ENCODE measurements at regions not wholly inside any gene's neighbourhood (a gene's known extent, or its start where the extent isn't known, plus 50 kb on each side); places are given as distances from the start of the nearest gene placed in this dataset.

DNA sequence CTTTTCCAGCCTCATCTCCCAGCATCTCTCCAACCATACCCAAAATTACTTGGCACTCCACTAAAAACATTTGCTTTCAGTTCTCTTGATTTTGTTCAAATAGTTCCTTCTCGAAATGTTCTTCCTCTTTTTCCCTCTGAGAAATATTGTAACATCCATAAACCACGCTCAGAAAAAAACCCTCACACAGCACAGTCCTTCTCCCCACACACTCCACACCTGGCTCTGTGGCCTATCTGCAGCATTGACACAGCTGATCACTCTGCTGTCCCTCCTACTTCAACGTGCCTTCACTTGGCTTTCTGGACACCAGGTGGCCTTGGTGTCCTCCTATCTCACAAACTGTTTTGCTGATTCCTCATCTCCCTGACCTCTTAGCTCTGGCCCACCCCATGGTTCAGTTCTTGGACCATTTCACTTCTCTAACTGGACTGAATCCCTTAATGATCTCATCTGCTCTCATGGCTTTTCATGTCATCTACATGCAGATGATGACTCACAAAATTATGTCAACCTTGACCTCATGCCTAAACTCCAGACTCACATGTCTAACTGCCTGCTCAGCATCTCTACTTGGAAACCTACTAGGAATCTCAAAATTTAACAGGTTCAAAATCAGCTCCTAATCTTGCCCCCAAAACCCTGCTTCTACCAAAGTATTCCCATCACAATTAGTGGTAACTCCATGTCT lies 93.3 kb downstream of the TRIM42 start:
- Mint-ChIP-seq H3K4me3 (no peak overlapping the region), H3K36me3 (no peaks in the 10 kb centered on the region), H3K27me3 (ENCODE audit: low read depth in 2 of 2) (peaks cover 4 to 6% of the 10 kb centered on the region in 2 donors), H3K9me3 (peaks cover 0 to 2% of the 10 kb centered on the region in 2 donors), H3K4me1 (no peaks in the 10 kb centered on the region), H3K27ac (no peak overlapping the region)
- WGBS (ENCODE audit: insufficient coverage): 20% methylated on average over 3 of the region's 3 CpGs
- no peak for DNase-seq
- no peak for ATAC-seq
- no peaks in the 10 kb centered on the region for H3K27me3 ChIP-seq (ENCODE audit: control insufficient read depth, insufficient read depth, low read length)
- intact Hi-C loops (cut with micrococcal nuclease): no loop called here
- H3K36me3 ChIP-seq (ENCODE audit: control insufficient read depth, insufficient read depth, low read length): no peaks in the 10 kb centered on the region
- TF ChIP-seq, protein P1, sequence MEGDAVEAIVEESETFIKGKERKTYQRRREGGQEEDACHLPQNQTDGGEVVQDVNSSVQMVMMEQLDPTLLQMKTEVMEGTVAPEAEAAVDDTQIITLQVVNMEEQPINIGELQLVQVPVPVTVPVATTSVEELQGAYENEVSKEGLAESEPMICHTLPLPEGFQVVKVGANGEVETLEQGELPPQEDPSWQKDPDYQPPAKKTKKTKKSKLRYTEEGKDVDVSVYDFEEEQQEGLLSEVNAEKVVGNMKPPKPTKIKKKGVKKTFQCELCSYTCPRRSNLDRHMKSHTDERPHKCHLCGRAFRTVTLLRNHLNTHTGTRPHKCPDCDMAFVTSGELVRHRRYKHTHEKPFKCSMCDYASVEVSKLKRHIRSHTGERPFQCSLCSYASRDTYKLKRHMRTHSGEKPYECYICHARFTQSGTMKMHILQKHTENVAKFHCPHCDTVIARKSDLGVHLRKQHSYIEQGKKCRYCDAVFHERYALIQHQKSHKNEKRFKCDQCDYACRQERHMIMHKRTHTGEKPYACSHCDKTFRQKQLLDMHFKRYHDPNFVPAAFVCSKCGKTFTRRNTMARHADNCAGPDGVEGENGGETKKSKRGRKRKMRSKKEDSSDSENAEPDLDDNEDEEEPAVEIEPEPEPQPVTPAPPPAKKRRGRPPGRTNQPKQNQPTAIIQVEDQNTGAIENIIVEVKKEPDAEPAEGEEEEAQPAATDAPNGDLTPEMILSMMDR (IDR thresholded peaks at IDR 0.05): no peak
- H3K9me3 ChIP-seq (ENCODE audit: control insufficient read depth, insufficient read depth, low read length): peaks cover 2% of the 10 kb centered on the region
- no peak overlapping the region for H3K4me3 ChIP-seq (ENCODE audit: low read length)
- no peak overlapping the region for H3K27ac ChIP-seq (ENCODE audit: low read length)
- no peaks in the 10 kb centered on the region for H3K4me1 ChIP-seq (ENCODE audit: control insufficient read depth, insufficient read depth, low read length)

DNA sequence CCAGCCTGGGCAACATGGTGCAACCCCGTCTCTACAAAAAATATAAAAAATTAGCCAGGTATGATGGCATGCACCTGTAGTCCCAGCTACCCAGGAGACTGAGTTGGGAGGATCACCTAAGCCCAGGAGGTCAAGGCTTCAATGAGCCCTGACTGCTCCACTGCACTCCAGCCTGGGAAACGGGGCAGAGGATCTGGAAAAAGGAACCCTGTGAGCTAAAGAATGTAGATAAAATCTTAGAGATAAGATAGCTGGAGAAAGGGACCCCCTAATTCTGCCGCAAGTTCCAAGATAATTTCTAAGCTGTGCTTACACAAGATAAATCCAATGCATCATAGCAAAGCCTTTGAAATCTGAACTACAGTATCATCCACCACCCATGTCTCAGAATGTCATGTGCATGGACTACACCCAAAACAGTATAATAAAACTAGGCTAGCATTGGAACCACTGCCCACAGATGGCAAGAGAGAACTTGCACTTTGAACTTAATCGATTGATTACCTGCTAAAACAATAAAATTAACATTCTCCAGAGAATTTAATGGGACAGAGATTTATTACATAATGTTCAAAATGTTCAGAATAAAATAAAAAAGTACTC lies 99.9 kb downstream of the TRIM42 start:
- Histone ChIP-seq H3K27me3 (ENCODE audit: control insufficient read depth, insufficient read depth, low read length) (no peaks in the 10 kb centered on the region), H3K4me3 (ENCODE audit: low read length) (no peak overlapping the region), H3K4me1 (ENCODE audit: control insufficient read depth, insufficient read depth, low read length) (no peaks in the 10 kb centered on the region), H3K9me3 (ENCODE audit: control insufficient read depth, insufficient read depth, low read length) (peaks cover 2% of the 10 kb centered on the region), H3K36me3 (ENCODE audit: control insufficient read depth, insufficient read depth, low read length) (no peaks in the 10 kb centered on the region), H3K27ac (ENCODE audit: low read length) (no peak overlapping the region)
- H3K27me3 Mint-ChIP-seq (ENCODE audit: low read depth in 2 of 2): peaks cover 2 to 3% of the 10 kb centered on the region in 2 donors
- no peaks in the 10 kb centered on the region for H3K4me1 Mint-ChIP-seq
- ATAC-seq (no peak), DNase-seq (no peak)
- H3K9me3 Mint-ChIP-seq: peaks cover 6% of the 10 kb centered on the region in 2 donors
- 89% methylated on average over 4 of the region's 4 CpGs for WGBS (ENCODE audit: insufficient coverage)
- intact Hi-C loops (cut with micrococcal nuclease): no loop called here
- H3K4me3 Mint-ChIP-seq: no peak overlapping the region
- TF ChIP-seq, protein P1 (IDR thresholded peaks at IDR 0.05): no peak
- H3K27ac Mint-ChIP-seq: no peak overlapping the region
- H3K36me3 Mint-ChIP-seq: no peaks in the 10 kb centered on the region

DNA sequence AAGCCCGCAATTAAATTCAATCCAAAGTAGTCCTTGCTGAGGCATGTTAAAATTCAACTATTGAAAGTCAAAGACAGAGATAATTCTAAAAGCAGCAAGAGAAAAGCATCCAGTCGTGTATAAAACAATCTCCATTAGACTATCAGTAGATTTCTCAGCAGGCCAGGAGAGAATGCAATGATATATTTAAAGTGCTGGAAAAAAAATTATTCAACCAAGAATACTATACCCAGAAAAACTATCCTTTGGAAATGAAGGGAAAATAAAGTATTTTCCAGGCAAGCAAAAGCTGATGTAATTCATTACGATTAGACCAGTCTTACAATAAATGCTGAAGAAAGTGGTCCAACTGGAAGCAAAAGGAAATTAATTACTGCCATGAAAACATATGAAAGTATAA lies 113.5 kb downstream of the TRIM42 start:
- Histone ChIP-seq H3K27ac (ENCODE audit: low read length) (no peak overlapping the region), H3K9me3 (ENCODE audit: control insufficient read depth, insufficient read depth, low read length) (no peaks in the 10 kb centered on the region), H3K4me1 (ENCODE audit: control insufficient read depth, insufficient read depth, low read length) (no peaks in the 10 kb centered on the region), H3K36me3 (ENCODE audit: control insufficient read depth, insufficient read depth, low read length) (no peaks in the 10 kb centered on the region), H3K27me3 (ENCODE audit: control insufficient read depth, insufficient read depth, low read length) (no peaks in the 10 kb centered on the region), H3K4me3 (ENCODE audit: low read length) (no peak overlapping the region)
- 94% methylated on average over 1 of the region's 3 CpGs for WGBS (ENCODE audit: insufficient coverage)
- Mint-ChIP-seq H3K27ac (no peak overlapping the region), H3K4me1 (no peaks in the 10 kb centered on the region), H3K27me3 (ENCODE audit: low read depth in 2 of 2) (no peaks in the 10 kb centered on the region), H3K9me3 (peaks cover 8 to 11% of the 10 kb centered on the region in 2 donors), H3K36me3 (peaks cover 10% of the 10 kb centered on the region), H3K4me3 (no peak overlapping the region)
- DNase-seq: no peak
- no peak for ATAC-seq
- TF ChIP-seq, protein P1 (IDR thresholded peaks at IDR 0.05): no peak
- intact Hi-C loops (cut with micrococcal nuclease): no loop called here
